HEK293T (cell line): ENCODE measurements at regions not wholly inside any gene's neighbourhood (a gene's known extent, or its start where the extent isn't known, plus 50 kb on each side); places are given as distances from the start of the nearest gene placed in this dataset.

Source experiments
- CTCF ChIA-PET: fragments of 350-600 bp; formaldehyde crosslinking; extraction: SDS; loops from one replicate; lab custom pipeline; 2021; ENCODE audit warnings: antibody characterized with exemption, inconsistent platforms; lab: Yijun Ruan, JAX
- POLR2A ChIA-PET: fragments of 350-600 bp; formaldehyde crosslinking; extraction: SDS; loops from one replicate; lab custom pipeline; 2020; ENCODE audit warnings: antibody characterized with exemption, inconsistent platforms; lab: Yijun Ruan, JAX
- DNase-seq: peaks from one replicate; pipeline ENCODE4 v3.0.0; 2012; ENCODE audit warnings: mixed read lengths; ENCODE audit errors: extremely low spot score
- ARNT ChIP-seq: fragments of 450-650 bp; IDR thresholded peaks from 2 replicates; pipeline ENCODE4 v1.6.1; 2017; ENCODE audit warnings: mild to moderate bottlenecking
- BHLHE40 ChIP-seq: fragments of 450-650 bp; IDR thresholded peaks from 2 replicates; pipeline ENCODE4 v1.6.1; 2016; ENCODE audit warnings: mild to moderate bottlenecking, moderate library complexity, borderline replicate concordance
- CTBP1 ChIP-seq: fragments of 450-650 bp; IDR thresholded peaks from 2 replicates; pipeline ENCODE4 v1.6.1; 2016; ENCODE audit warnings: borderline replicate concordance
- ELF4 ChIP-seq: fragments of 450-650 bp; IDR thresholded peaks from 2 replicates; pipeline ENCODE4 v1.6.1; 2017; ENCODE audit warnings: antibody characterized with exemption
- FOXA1 ChIP-seq: fragments of 450-650 bp; IDR thresholded peaks from 2 replicates; pipeline ENCODE4 v1.6.1; 2016; ENCODE audit warnings: mild to moderate bottlenecking
- FOXK2 ChIP-seq: fragments of 450-650 bp; IDR thresholded peaks from 2 replicates; pipeline ENCODE4 v1.6.1; 2016; ENCODE audit warnings: mild to moderate bottlenecking
- FOXM1 ChIP-seq: fragments of 450-650 bp; IDR thresholded peaks from 2 replicates; pipeline ENCODE4 v1.6.1; 2017; ENCODE audit warnings: mild to moderate bottlenecking, borderline replicate concordance
- HDGF ChIP-seq: fragments of 450-650 bp; IDR thresholded peaks from 2 replicates; pipeline ENCODE4 v1.6.1; 2017; ENCODE audit warnings: antibody characterized with exemption, borderline replicate concordance
- L3MBTL2 ChIP-seq: fragments of 450-650 bp; conservative IDR thresholded peaks from 2 replicates; pipeline ENCODE4 v1.6.1; 2016; ENCODE audit warnings: mild to moderate bottlenecking
- LEF1 ChIP-seq: fragments of 450-650 bp; IDR thresholded peaks from 2 replicates; pipeline ENCODE4 v1.6.1; 2017; ENCODE audit warnings: mild to moderate bottlenecking, borderline replicate concordance
- NFRKB ChIP-seq: fragments of 450-650 bp; IDR thresholded peaks from 2 replicates; pipeline ENCODE4 v1.6.1; 2016; ENCODE audit warnings: mild to moderate bottlenecking, moderate library complexity
- SP1 ChIP-seq: fragments of 450-650 bp; IDR thresholded peaks from 2 replicates; pipeline ENCODE4 v1.6.1; 2017
- SUZ12 ChIP-seq: fragments of 450-650 bp; IDR thresholded peaks from 2 replicates; pipeline ENCODE4 v1.6.1; 2016; ENCODE audit warnings: mild to moderate bottlenecking
- TARDBP ChIP-seq: fragments of 450-650 bp; IDR thresholded peaks from 2 replicates; pipeline ENCODE4 v1.6.1; 2016
- ZNF384 ChIP-seq: fragments of 450-650 bp; IDR thresholded peaks from 2 replicates; pipeline ENCODE4 v1.6.1; 2016
- TF ChIP-seq, protein P1 (sequence below): fragments of 450-650 bp; IDR thresholded peaks from 2 replicates; pipeline ENCODE4 v1.6.1; 2016

DNA sequence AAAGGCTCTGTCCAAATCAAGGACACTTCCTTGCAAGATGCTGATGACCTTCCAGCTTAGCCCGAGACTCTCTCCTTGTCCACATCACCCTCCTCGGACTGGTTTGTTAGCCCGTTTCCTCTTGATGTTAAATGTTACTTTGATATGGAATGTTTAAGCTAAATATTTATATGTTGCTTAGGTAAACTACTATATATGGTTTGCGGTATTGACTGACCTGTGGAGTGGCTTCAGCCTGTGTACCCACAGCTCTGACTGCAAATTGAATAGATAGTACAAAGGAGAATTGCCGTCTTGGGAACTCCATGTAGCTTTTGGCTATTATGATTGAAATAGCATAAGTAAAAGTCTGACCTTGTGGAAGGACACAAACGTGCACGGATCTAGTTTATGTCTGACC lies 422.0 kb downstream of the YTHDC2 start:
- DNase-seq = no peak
- no peak for TF ChIP-seq FOXM1
- no peak for TF ChIP-seq ARNT
- ChIA-PET CTCF (no interaction called here), POLR2A (no interaction called here)

- TF ChIP-seq FOXK2 (no peak), L3MBTL2 (no peak), SUZ12 (no peak), TARDBP (no peak), ELF4 (no peak), FOXA1 (no peak), FOXM1 (no peak), SP1 (no peak), CTBP1 (no peak), NFRKB (no peak), HDGF (no peak), ZNF384 (no peak), ARNT (no peak), LEF1 (no peak), BHLHE40 (no peak)
- TF ChIP-seq, protein P1, sequence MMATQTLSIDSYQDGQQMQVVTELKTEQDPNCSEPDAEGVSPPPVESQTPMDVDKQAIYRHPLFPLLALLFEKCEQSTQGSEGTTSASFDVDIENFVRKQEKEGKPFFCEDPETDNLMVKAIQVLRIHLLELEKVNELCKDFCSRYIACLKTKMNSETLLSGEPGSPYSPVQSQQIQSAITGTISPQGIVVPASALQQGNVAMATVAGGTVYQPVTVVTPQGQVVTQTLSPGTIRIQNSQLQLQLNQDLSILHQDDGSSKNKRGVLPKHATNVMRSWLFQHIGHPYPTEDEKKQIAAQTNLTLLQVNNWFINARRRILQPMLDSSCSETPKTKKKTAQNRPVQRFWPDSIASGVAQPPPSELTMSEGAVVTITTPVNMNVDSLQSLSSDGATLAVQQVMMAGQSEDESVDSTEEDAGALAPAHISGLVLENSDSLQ = no peak
- DNase-seq = no peak
- ChIA-PET POLR2A (no interaction called here), CTCF (no interaction called here)
Observed at GRCh38 chr5:113937301-113937700, 423.8 kb downstream of the YTHDC2 start.

GRCh38 chr5:113939988-113940387 lies 421.9 kb upstream of the KCNN2 start:
- ChIA-PET CTCF (no interaction called here), POLR2A (no interaction called here)
- no peak for TF ChIP-seq ZNF384
- TF ChIP-seq FOXK2 = no peak
- TF ChIP-seq SP1 = no peak
- TF ChIP-seq ARNT = no peak
- DNase-seq = no peak

- ChIA-PET POLR2A (no interaction called here), CTCF (no interaction called here)
- TF ChIP-seq ARNT = no peak
- no peak for TF ChIP-seq LEF1
- no peak for TF ChIP-seq NFRKB
- no peak for TF ChIP-seq SUZ12
- TF ChIP-seq FOXK2 = no peak
- TF ChIP-seq SP1 = no peak
- no peak for TF ChIP-seq TARDBP
- no peak for TF ChIP-seq HDGF
Observed at GRCh38 chr5:113950186-113950585, 411.7 kb upstream of the KCNN2 start.

DNA sequence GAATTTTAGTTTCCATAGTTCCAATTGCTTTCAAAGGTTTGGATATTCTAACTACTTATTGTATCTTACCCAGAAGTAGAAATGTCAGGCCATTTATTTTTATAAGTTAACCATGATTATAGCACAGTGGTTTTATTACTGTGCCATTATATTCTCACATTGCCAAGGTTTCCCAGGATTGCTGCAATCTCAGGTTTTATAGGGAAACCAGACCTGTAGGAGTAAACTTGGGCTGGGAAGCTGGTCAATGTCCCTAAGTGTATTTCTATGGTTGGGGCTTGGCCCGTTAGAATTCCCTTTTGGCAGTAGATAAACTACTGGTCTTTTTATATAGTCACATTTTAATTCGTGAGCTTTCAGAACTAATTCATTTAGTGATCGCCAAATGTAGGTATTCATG lies 396.6 kb upstream of the KCNN2 start:
- CTCF ChIA-PET = no interaction called here
- no peak for TF ChIP-seq L3MBTL2
- no peak for TF ChIP-seq CTBP1
- TF ChIP-seq NFRKB = no peak
- TF ChIP-seq SP1 = no peak
- TF ChIP-seq FOXA1 = no peak
- TF ChIP-seq HDGF = no peak
- no peak for TF ChIP-seq ARNT
- TF ChIP-seq BHLHE40 = no peak
- TF ChIP-seq FOXM1 = no peak
- TF ChIP-seq ZNF384 = no peak
- TF ChIP-seq SUZ12 = no peak
- POLR2A ChIA-PET = no interaction called here
- no peak for DNase-seq

More at GRCh38 chr5:113950186-113950585, 411.7 kb upstream of the KCNN2 start:
- no peak for DNase-seq

DNA sequence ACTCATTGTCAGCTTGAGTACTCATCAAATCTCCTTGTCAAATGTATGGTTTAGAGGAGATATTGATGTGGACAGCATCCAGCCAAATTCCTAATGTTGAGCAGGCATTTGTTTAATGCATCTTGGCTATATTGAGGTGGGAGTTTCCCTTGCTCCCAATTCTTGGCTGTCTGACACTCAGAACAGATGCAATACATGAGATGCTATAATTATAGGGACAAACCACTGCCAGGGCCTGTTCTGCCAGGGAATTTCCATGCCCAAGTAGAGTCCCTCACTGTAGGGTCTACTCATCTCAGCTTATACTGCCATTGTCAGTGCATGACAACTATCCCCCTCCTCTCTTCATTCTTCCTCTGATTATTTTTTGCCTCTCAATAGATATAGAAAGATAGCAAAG lies 392.0 kb upstream of the KCNN2 start:
- CTCF ChIA-PET = no interaction called here
- no peak for DNase-seq
- TF ChIP-seq L3MBTL2 (no peak), ARNT (no peak), SUZ12 (no peak), FOXK2 (no peak), ELF4 (no peak), ZNF384 (no peak), NFRKB (no peak), TARDBP (no peak), BHLHE40 (no peak), FOXA1 (no peak), CTBP1 (no peak), HDGF (no peak), LEF1 (no peak), FOXM1 (no peak), SP1 (no peak)
- TF ChIP-seq, protein P1 = no peak
- POLR2A ChIA-PET = no interaction called here

- TF ChIP-seq FOXK2 (no peak), FOXA1 (no peak), LEF1 (no peak), SP1 (no peak), NFRKB (no peak), BHLHE40 (no peak), SUZ12 (no peak)
- TF ChIP-seq, protein P1 = no peak
- CTCF ChIA-PET = no interaction called here
- POLR2A ChIA-PET = no interaction called here
- no peak for DNase-seq
Observed at GRCh38 chr5:113971454-113971853, 390.4 kb upstream of the KCNN2 start.
